Brain microvascular endothelial cell (primary cell): ENCODE measurements at regions not wholly inside any gene's neighbourhood (a gene's known extent, or its start where the extent isn't known, plus 50 kb on each side); places are given as distances from the start of the nearest gene placed in this dataset.
A peak's percentile ranks its signal among the peaks of the same experiment; 100 is the strongest.

Source experiments
- DNase-seq: peaks from one replicate; pipeline ENCODE4 v3.0.0-alpha.2; 2020
- H3K27ac ChIP-seq: fragments of 250-450 bp; sonication (Bioruptor Pico); 2 replicates; pipeline ENCODE4 v1.5.1; 2020; ENCODE audit warnings: mild to moderate bottlenecking, moderate library complexity
- H3K27me3 ChIP-seq: fragments of 250-450 bp; sonication (Bioruptor Pico); replicated peaks from 2 replicates; pipeline ENCODE4 v1.5.1; 2020; ENCODE audit warnings: mild to moderate bottlenecking
- H3K36me3 ChIP-seq: fragments of 250-450 bp; sonication (Bioruptor Pico); replicated peaks from 2 replicates; pipeline ENCODE4 v1.5.1; 2020; ENCODE audit warnings: mild to moderate bottlenecking
- H3K4me3 ChIP-seq: 2 replicates; pipeline ENCODE4 v1.5.1; 2011; ENCODE audit warnings: low read depth, mild to moderate bottlenecking, control low read depth, low read length, moderate library complexity
- in situ Hi-C: cut with HindIII; loops from 2 replicates; pipeline ENCODE4 v1.10.0; 2017; ENCODE audit warnings: low sequenced_read_pairs, low pct_ligation_motif_present
- TF ChIP-seq, protein P1 (sequence below): IDR thresholded peaks from 2 replicates; pipeline ENCODE4 v1.5.1; 2011; ENCODE audit warnings: low read depth, mild to moderate bottlenecking, moderate library complexity, low read length, control low read depth, inconsistent platforms; ENCODE audit errors: missing control alignments

DNA sequence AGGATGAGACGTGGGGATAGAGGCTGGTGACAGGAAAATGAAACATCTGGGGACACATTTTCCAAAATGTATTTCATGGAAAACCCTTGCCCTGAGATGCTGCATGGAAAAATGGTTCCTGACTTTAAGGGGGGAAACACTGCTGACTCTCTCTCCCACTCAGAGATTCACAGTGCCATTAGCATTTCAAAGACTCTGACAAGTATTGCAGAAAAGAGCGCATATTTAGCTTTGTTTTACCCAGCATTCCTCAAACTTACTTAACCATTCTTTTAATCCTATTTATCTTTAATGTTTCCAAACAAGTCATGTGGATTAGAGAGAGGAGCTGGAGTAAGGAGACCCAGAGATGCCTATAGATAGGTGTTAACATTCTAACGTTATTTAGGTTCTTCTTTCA lies 141.8 kb upstream of the DYRK2 start:
- no peak overlapping the region for H3K27ac ChIP-seq
- no peak for DNase-seq
- TF ChIP-seq, protein P1, sequence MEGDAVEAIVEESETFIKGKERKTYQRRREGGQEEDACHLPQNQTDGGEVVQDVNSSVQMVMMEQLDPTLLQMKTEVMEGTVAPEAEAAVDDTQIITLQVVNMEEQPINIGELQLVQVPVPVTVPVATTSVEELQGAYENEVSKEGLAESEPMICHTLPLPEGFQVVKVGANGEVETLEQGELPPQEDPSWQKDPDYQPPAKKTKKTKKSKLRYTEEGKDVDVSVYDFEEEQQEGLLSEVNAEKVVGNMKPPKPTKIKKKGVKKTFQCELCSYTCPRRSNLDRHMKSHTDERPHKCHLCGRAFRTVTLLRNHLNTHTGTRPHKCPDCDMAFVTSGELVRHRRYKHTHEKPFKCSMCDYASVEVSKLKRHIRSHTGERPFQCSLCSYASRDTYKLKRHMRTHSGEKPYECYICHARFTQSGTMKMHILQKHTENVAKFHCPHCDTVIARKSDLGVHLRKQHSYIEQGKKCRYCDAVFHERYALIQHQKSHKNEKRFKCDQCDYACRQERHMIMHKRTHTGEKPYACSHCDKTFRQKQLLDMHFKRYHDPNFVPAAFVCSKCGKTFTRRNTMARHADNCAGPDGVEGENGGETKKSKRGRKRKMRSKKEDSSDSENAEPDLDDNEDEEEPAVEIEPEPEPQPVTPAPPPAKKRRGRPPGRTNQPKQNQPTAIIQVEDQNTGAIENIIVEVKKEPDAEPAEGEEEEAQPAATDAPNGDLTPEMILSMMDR, result no peak
- in situ Hi-C loops, result no loop called here
- H3K4me3 ChIP-seq, result no peak overlapping the region
- no peaks in the 10 kb centered on the region for H3K36me3 ChIP-seq
- no peaks in the 10 kb centered on the region for H3K27me3 ChIP-seq

DNA sequence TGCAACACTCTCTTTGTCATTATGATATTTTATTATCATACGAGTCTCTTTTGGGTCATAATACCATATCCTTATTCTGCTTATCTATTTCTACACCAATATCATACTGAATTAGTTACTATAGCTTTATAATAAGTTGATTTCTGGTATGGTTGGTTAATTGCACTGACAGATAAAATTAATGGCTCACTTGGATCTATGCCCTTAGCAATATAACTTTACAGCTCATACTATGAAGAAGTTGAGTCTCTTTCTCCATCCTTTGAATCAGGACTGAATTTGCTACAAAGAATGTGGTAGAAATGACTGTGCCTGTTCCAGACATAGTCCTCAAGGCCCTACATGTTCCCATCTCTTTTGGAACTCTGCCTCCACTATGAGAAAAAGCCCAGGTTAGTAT lies 139.7 kb upstream of the DYRK2 start:
- no peaks in the 10 kb centered on the region for H3K36me3 ChIP-seq
- no peak overlapping the region for H3K27ac ChIP-seq
- no peak overlapping the region for H3K4me3 ChIP-seq
- in situ Hi-C loops, result no loop called here
- DNase-seq, result no peak
- H3K27me3 ChIP-seq, result no peaks in the 10 kb centered on the region
- TF ChIP-seq, protein P1, result no peak

DNA sequence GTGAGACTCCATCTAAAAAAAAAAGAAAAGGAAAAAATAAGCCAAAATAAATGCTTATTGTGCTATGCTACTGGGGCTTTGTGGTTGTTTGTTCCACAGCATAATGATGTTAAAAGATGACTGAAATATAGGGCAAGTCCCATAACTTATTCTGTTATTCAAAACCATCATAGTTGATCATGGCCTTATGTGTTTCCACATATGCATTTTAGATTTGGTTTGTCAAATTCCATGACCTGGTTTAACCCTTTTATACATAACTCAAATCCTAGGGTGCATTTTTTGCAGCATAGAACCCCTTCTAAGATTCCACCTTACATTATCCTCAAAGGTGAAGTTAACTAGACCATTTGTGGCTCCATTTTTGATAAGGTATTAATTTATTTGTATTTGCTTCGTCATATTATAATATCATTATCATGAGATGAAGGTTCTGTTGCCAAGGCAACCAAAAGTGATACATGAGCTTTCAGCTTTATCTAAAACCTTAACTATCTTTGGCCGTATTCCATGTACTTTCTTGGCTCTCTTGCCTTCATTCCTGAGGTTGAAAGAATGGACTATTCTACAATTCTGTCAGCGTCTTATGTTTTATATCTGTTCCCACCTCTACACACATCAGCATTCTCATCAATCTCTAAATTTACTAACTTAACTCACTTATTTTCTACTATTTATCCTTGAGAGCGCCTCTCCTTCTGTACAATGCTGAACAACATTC lies 138.7 kb upstream of the DYRK2 start:
- DNase-seq, result peak; percentile 28
- in situ Hi-C loops, result no loop called here
- H3K36me3 ChIP-seq, result no peaks in the 10 kb centered on the region
- TF ChIP-seq, protein P1, result no peak
- H3K4me3 ChIP-seq, result no peak overlapping the region
- H3K27ac ChIP-seq, result no peak overlapping the region
- no peaks in the 10 kb centered on the region for H3K27me3 ChIP-seq

DNA sequence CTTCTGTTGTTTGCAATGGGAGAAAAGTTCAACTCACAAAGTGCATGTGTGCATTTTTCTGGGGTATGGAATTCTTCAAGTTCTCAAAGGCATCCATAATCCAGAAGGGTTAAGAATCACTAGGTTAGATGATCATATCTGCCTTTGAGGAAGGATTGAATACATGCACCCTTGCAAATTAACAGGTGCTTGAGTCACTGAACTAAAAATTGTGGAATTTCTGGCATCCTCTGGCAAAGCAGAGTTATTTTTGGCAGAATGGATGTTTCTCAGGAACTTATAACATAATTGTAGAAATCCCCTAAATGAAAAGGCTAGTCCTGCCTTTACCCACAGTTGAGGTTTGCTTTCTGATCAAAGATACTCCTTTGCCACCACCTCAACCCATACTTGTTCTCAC lies 136.5 kb upstream of the DYRK2 start:
- H3K27ac ChIP-seq, result no peak overlapping the region
- no peak for DNase-seq
- no peaks in the 10 kb centered on the region for H3K27me3 ChIP-seq
- no peak overlapping the region for H3K4me3 ChIP-seq
- in situ Hi-C loops, result no loop called here
- TF ChIP-seq, protein P1, result no peak
- H3K36me3 ChIP-seq, result no peaks in the 10 kb centered on the region

DNA sequence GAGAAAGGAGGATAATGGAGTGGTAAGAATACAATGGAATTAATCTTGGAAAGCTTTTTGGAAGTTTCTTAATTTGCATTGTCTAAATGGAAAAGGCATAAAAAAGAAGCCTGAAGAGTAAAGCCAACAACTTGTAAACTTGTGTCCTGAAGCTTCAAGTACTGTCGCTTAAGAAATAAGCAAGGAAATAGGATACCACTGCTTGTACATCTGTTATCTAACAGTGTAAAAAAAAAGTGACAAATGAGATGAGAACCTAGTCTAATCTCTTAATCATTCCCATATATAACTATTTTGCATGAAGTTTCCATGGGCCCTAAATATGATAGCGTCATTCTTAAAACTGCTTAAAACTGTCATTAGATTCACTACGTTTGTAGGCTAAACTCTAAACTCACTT lies 134.0 kb upstream of the DYRK2 start:
- TF ChIP-seq, protein P1, result no peak
- DNase-seq, result no peak
- H3K27ac ChIP-seq, result no peak overlapping the region
- H3K27me3 ChIP-seq, result no peaks in the 10 kb centered on the region
- in situ Hi-C loops, result no loop called here
- H3K36me3 ChIP-seq, result no peaks in the 10 kb centered on the region
- H3K4me3 ChIP-seq, result no peak overlapping the region
